SU-DHL-6 (cell line): ENCODE measurements at regions not wholly inside any gene's neighbourhood (a gene's known extent, or its start where the extent isn't known, plus 50 kb on each side); places are given as distances from the start of the nearest gene placed in this dataset.

Experiments used
- H2AFZ ChIP-seq: fragments of 200-600 bp; sonication (generic); 2 replicates; pipeline ENCODE4 v1.6.1; 2014; ENCODE audit warnings: low read depth, mild to moderate bottlenecking, moderate library complexity, mixed read lengths, antibody characterized with exemption, low read length; ENCODE audit not compliant: severe bottlenecking
- H3F3A ChIP-seq: fragments of 200-600 bp; shearing (Covaris generic); 2 replicates; pipeline ENCODE4 v1.6.0; 2016; ENCODE audit warnings: antibody characterized with exemption, mild to moderate bottlenecking; ENCODE audit not compliant: insufficient read depth
- H3K27ac ChIP-seq: fragments of 200-600 bp; sonication (generic); 2 replicates; pipeline ENCODE4 v1.5.1; 2016; ENCODE audit warnings: low read depth, mild to moderate bottlenecking, low read length, moderate library complexity, mixed read lengths
- H3K27me3 ChIP-seq: fragments of 200-600 bp; sonication (generic), shearing (Covaris generic); 2 replicates; pipeline ENCODE4 v1.6.0; 2014; ENCODE audit warnings: mild to moderate bottlenecking, low read length
- H3K36me3 ChIP-seq: fragments of 200-600 bp; sonication (generic); 2 replicates; pipeline ENCODE4 v1.6.1; 2014; ENCODE audit warnings: mild to moderate bottlenecking, low read length, mixed read lengths
- H3K4me2 ChIP-seq: fragments of 300-600, 200-600 bp; shearing (Covaris generic), sonication (generic); 2 replicates; pipeline ENCODE4 v1.6.0; 2014; ENCODE audit warnings: low read length, low read depth, mild to moderate bottlenecking; ENCODE audit not compliant: poor library complexity, severe bottlenecking
- H3K4me3 ChIP-seq: fragments of 200-600 bp; sonication (generic); 2 replicates; pipeline ENCODE4 v1.5.1; 2014; ENCODE audit warnings: antibody characterized with exemption, low read length, mild to moderate bottlenecking, mixed read lengths; ENCODE audit not compliant: insufficient read depth, poor library complexity, severe bottlenecking
- H3K79me2 ChIP-seq: fragments of 200-600 bp; sonication (generic); 2 replicates; pipeline ENCODE4 v1.6.1; 2014; ENCODE audit warnings: mild to moderate bottlenecking, low read length, moderate library complexity; ENCODE audit not compliant: insufficient read depth
- H3K9ac ChIP-seq: fragments of 200-600 bp; sonication (generic); 2 replicates; pipeline ENCODE4 v1.7.0; 2014; ENCODE audit warnings: mild to moderate bottlenecking, low read length
- H3K9me2 ChIP-seq: fragments of 200-600 bp; sonication (generic); replicated peaks from 2 replicates; pipeline ENCODE4 v1.6.1; 2014; ENCODE audit warnings: low read length; ENCODE audit not compliant: insufficient read depth
- H3K9me3 ChIP-seq: fragments of 200-600 bp; sonication (generic); 2 replicates; pipeline ENCODE4 v1.6.1; 2014; ENCODE audit warnings: low read length, mixed read lengths; ENCODE audit not compliant: insufficient read depth
- H4K20me1 ChIP-seq: fragments of 200-600 bp; sonication (generic); 2 replicates; pipeline ENCODE4 v1.6.1; 2014; ENCODE audit warnings: low read depth, mild to moderate bottlenecking, antibody characterized with exemption, low read length, moderate library complexity, mixed read lengths
- CTCF ChIP-seq: fragments of 200-600 bp; sonication (generic); IDR thresholded peaks from one replicate; pipeline ENCODE4 v1.5.1; 2017; ENCODE audit warnings: antibody characterized with exemption, mild to moderate bottlenecking, low read length, moderate library complexity; ENCODE audit not compliant: insufficient read depth, poor library complexity, severe bottlenecking
- EZH2phosphoT487 ChIP-seq: fragments of 200-600 bp; sonication (generic), shearing (Covaris generic); conservative IDR thresholded peaks from 2 replicates; pipeline ENCODE4 v1.6.1; 2018; ENCODE audit warnings: mild to moderate bottlenecking, antibody characterized with exemption, low read length, moderate library complexity, mixed read lengths

- Histone ChIP-seq H3K27ac (no peak overlapping the region), H2AFZ (no peak overlapping the region), H3K4me2 (no peak overlapping the region), H3K79me2 (no peaks in the 10 kb centered on the region), H3K9me3 (no peaks in the 10 kb centered on the region), H3K36me3 (no peaks in the 10 kb centered on the region), H4K20me1 (no peaks in the 10 kb centered on the region), H3K9me2 (0 out of 2 replicates have a peak, but pooled peaks cover 5% of the 10 kb centered on the region), H3K9ac (no peak overlapping the region), H3K27me3 (no peaks in the 10 kb centered on the region), H3F3A (no peaks in the 10 kb centered on the region), H3K4me3 (no peak overlapping the region)
- no peak for TF ChIP-seq CTCF
- TF ChIP-seq EZH2phosphoT487, result no peak
Observed at GRCh38 chr20:10897336-10897735, 223.5 kb upstream of the JAG1 start.

GRCh38 chr20:10898552-10898951 lies 224.8 kb upstream of the JAG1 start:
- no peaks in the 10 kb centered on the region for H3F3A ChIP-seq
- H3K27ac ChIP-seq, result no peak overlapping the region
- H3K79me2 ChIP-seq, result no peaks in the 10 kb centered on the region
- H3K36me3 ChIP-seq, result no peaks in the 10 kb centered on the region
- no peaks in the 10 kb centered on the region for H3K9me3 ChIP-seq
- H3K27me3 ChIP-seq, result no peaks in the 10 kb centered on the region
- H3K9me2 ChIP-seq, result 0 out of 2 replicates have a peak, but pooled peaks cover 5% of the 10 kb centered on the region
- H3K4me3 ChIP-seq, result no peak overlapping the region
- no peak overlapping the region for H3K4me2 ChIP-seq
- TF ChIP-seq CTCF, result no peak
- no peak for TF ChIP-seq EZH2phosphoT487
- H2AFZ ChIP-seq, result no peak overlapping the region
- H3K9ac ChIP-seq, result no peak overlapping the region
- no peaks in the 10 kb centered on the region for H4K20me1 ChIP-seq

- Histone ChIP-seq H3K36me3 (no peaks in the 10 kb centered on the region), H2AFZ (no peak overlapping the region), H3F3A (no peaks in the 10 kb centered on the region), H3K27ac (no peak overlapping the region), H3K4me3 (no peak overlapping the region), H3K4me2 (no peak overlapping the region), H3K9me3 (no peaks in the 10 kb centered on the region), H3K27me3 (no peaks in the 10 kb centered on the region), H3K9ac (no peak overlapping the region), H3K79me2 (no peaks in the 10 kb centered on the region), H3K9me2 (0 out of 2 replicates have a peak, but pooled peaks cover 4% of the 10 kb centered on the region), H4K20me1 (no peaks in the 10 kb centered on the region)
- TF ChIP-seq EZH2phosphoT487 (no peak), CTCF (no peak)
Observed at GRCh38 chr20:10902174-10902573, 228.4 kb upstream of the JAG1 start.
